GM21528 (cell line): ENCODE measurements at regions not wholly inside any gene's neighbourhood (a gene's known extent, or its start where the extent isn't known, plus 50 kb on each side); places are given as distances from the start of the nearest gene placed in this dataset.
"Not testable (repeated sequence)": the region's sequence is repeated elsewhere in the genome, so short reads cannot be mapped to it uniquely, and the experiment has no call there.

ENCODE experiments used
- ATAC-seq: cut with Tn5 transposase; IDR thresholded peaks from one replicate; pipeline ENCODE4 v1.9.1; 2021; ENCODE audit warnings: mild to moderate bottlenecking, moderate library complexity; ENCODE audit not compliant: unreplicated experiment, low FRiP score

DNA sequence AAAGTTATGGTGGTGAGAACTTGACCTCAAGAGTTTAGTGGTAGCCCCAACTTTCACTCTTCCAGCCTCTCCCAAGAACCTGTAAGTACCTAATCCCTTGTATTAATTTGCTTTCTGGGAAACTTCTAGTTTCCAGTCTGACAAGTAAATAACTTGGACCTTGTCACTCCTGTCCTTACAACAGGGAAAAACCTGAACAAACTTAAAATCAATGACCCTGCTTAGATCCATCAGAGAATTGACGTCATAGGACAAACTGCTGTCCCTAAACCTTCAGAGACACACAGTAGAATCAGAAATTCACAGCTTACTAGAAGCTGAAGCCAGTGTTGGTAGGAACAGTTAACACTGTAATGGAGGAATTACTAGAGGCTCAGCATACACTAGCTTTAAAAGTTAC is 60.0 kb upstream of the DCLK2 start:
- no peak for ATAC-seq

DNA sequence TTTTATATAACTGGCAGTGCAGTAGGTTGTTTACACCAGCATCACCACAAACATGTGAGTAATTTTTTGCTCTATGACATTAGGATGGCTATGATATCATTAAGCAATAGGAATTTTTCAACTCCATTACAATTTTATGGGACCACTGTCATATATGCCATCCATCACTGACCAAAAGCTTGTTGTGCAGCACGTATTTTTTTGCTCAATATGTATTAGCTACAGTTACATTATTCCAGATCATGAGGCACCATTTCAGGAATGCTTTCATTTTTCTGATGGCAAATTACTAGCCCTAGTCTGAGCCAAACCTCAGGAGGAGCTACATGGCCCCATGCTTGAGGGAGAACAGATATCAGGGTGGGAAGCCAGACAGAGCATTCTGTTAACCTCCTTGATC is 56.8 kb upstream of the DCLK2 start:
- no peak for ATAC-seq

DNA sequence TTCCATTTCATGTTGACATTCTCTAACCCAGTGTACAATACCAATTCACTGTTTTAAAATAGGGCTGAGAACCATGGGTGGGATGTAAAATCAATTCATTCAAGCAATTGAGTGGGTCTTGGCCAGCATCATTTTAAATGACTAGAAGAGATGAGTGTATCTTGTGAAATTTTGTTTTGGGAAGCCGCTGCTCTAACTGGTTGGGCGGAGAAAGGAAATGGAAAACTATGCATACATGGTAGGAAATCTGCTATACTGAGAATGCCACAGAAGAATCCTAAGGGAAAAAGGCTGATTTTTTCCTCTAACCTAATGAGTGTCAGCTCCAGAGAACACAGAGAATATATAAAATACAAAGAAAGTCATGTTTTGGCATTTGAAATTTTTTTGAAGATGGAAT is 54.8 kb upstream of the DCLK2 start:
- ATAC-seq: no peak

DNA sequence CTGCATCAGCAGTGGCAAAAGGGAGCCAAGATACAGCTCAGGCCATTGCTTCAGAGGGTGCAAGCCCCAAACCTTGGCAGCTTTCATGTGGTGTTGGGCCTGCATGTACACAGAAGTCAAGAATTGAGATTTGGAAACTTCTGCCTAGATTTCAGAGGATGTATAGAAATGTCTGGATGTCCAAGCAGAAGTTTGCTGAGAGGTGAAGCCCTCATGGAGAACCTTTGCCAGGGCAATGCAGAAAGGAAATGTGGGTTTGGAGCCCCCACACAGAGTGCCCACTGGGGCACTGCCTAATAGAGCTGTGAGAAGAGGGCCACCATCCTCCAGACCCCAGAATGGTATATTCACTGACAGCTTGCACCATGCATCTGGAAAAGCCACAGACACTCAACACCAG is 51.3 kb upstream of the DCLK2 start:
- not testable (repeated sequence) for ATAC-seq
